SH-SY5Y (cell line): ENCODE measurements at regions not wholly inside any gene's neighbourhood (a gene's known extent, or its start where the extent isn't known, plus 50 kb on each side); places are given as distances from the start of the nearest gene placed in this dataset.

Source experiments
- GATA2 ChIP-seq: IDR thresholded peaks from 2 replicates; pipeline ENCODE4 v1.6.1; 2011; ENCODE audit warnings: mild to moderate bottlenecking, low read depth, low read length
- GATA3 ChIP-seq: IDR thresholded peaks from 2 replicates; pipeline ENCODE4 v1.6.1; 2011; ENCODE audit warnings: low read depth, mild to moderate bottlenecking, low read length, moderate library complexity

- TF ChIP-seq GATA2 = no peak
- no peak for TF ChIP-seq GATA3
Observed at GRCh38 chr7:18212308-18212707, 184.7 kb upstream of the PRPS1L1 start.
